Dendritic cell treated with granulocyte-macrophage colony-stimulating factor and Interleukin-4, amounts not matched to agents 40 ng/mL and 50 ng/mL, for 4 days (primary cell): ENCODE measurements at regions not wholly inside any gene's neighbourhood (a gene's known extent, or its start where the extent isn't known, plus 50 kb on each side); places are given as distances from the start of the nearest gene placed in this dataset.
A peak's percentile ranks its signal among the peaks of the same experiment; 100 is the strongest.

Experiments used
- H3K27ac Mint-ChIP-seq: one replicate; pipeline ENCODE4 v1.8.0; 2022; ENCODE audit warnings: mild to moderate bottlenecking, mixed read lengths
- H3K27me3 Mint-ChIP-seq: one replicate; pipeline ENCODE4 v1.8.0; 2022; ENCODE audit warnings: mild to moderate bottlenecking, mixed read lengths
- H3K36me3 Mint-ChIP-seq: one replicate; pipeline ENCODE4 v1.8.0; 2022; ENCODE audit warnings: low read depth, mixed read lengths
- H3K4me1 Mint-ChIP-seq: one replicate; pipeline ENCODE4 v1.8.0; 2022; ENCODE audit warnings: low read depth, mixed read lengths
- H3K4me3 Mint-ChIP-seq: one replicate; pipeline ENCODE4 v1.8.0; 2022; ENCODE audit warnings: mild to moderate bottlenecking, moderate library complexity, mixed read lengths
- H3K9me3 Mint-ChIP-seq: one replicate; pipeline ENCODE4 v1.8.0; 2022; ENCODE audit warnings: mixed read lengths
- intact Hi-C: fragments of 100-400 bp; cut with micrococcal nuclease; formaldehyde crosslinking; loops from one replicate; pipeline ENCODE4 v1.15.0; 2022

GRCh38 chr18:64233851-64234250 is 85.0 kb upstream of the LINC00305 start:
- Mint-ChIP-seq H3K9me3 (peaks cover 17% of the 10 kb centered on the region), H3K27ac (no peak overlapping the region), H3K4me3 (no peak overlapping the region), H3K36me3 (no peaks in the 10 kb centered on the region), H3K27me3 (no peaks in the 10 kb centered on the region), H3K4me1 (no peaks in the 10 kb centered on the region)
- intact Hi-C loops = no loop called here

- intact Hi-C loops = no loop called here
- Mint-ChIP-seq H3K27me3 (no peaks in the 10 kb centered on the region), H3K9me3 (no peaks in the 10 kb centered on the region), H3K27ac (no peak overlapping the region), H3K4me3 (no peak overlapping the region), H3K4me1 (no peaks in the 10 kb centered on the region), H3K36me3 (no peaks in the 10 kb centered on the region)
These were observed 72.1 kb upstream of the LINC00305 start for GRCh38 chr18:64220941-64221340.

- H3K36me3 Mint-ChIP-seq = no peaks in the 10 kb centered on the region
- no peak overlapping the region for H3K27ac Mint-ChIP-seq
- H3K9me3 Mint-ChIP-seq = no peaks in the 10 kb centered on the region
- no peak overlapping the region for H3K4me3 Mint-ChIP-seq
- no peaks in the 10 kb centered on the region for H3K27me3 Mint-ChIP-seq
- intact Hi-C loops = no loop called here
- H3K4me1 Mint-ChIP-seq = no peaks in the 10 kb centered on the region
These were observed 70.6 kb upstream of the LINC00305 start for GRCh38 chr18:64219517-64219916.

GRCh38 chr18:64210401-64210949 is 61.6 kb upstream of the LINC00305 start:
- Mint-ChIP-seq H3K9me3 (no peaks in the 10 kb centered on the region), H3K4me3 (no peak overlapping the region), H3K27me3 (no peaks in the 10 kb centered on the region), H3K36me3 (no peaks in the 10 kb centered on the region), H3K27ac (no peak overlapping the region), H3K4me1 (peaks cover 10% of the 10 kb centered on the region)
- intact Hi-C loops = no loop called here

- Mint-ChIP-seq H3K27ac (no peak overlapping the region), H3K36me3 (no peaks in the 10 kb centered on the region), H3K27me3 (no peaks in the 10 kb centered on the region), H3K4me1 (peaks cover 10% of the 10 kb centered on the region), H3K4me3 (no peak overlapping the region), H3K9me3 (no peaks in the 10 kb centered on the region)
- intact Hi-C loops = no loop called here
These were observed 59.6 kb upstream of the LINC00305 start for GRCh38 chr18:64208516-64208915.

- H3K36me3 Mint-ChIP-seq = no peaks in the 10 kb centered on the region
- intact Hi-C loops = no loop called here
- H3K27ac Mint-ChIP-seq = peak overlapping the region; percentile 30
- H3K4me1 Mint-ChIP-seq = peaks cover 10% of the 10 kb centered on the region
- H3K27me3 Mint-ChIP-seq = no peaks in the 10 kb centered on the region
- H3K9me3 Mint-ChIP-seq = no peaks in the 10 kb centered on the region
- H3K4me3 Mint-ChIP-seq = peak overlapping the region; percentile 48
These were observed 58.9 kb upstream of the LINC00305 start for GRCh38 chr18:64207820-64208219.

- intact Hi-C loops = no loop called here
- H3K36me3 Mint-ChIP-seq = no peaks in the 10 kb centered on the region
- H3K27me3 Mint-ChIP-seq = no peaks in the 10 kb centered on the region
- H3K9me3 Mint-ChIP-seq = no peaks in the 10 kb centered on the region
- no peak overlapping the region for H3K4me3 Mint-ChIP-seq
- H3K27ac Mint-ChIP-seq = no peak overlapping the region
- H3K4me1 Mint-ChIP-seq = peaks cover 9% of the 10 kb centered on the region
These were observed 54.4 kb upstream of the LINC00305 start for GRCh38 chr18:64203295-64203694.

- no peaks in the 10 kb centered on the region for H3K9me3 Mint-ChIP-seq
- H3K27ac Mint-ChIP-seq = no peak overlapping the region
- no peak overlapping the region for H3K4me3 Mint-ChIP-seq
- intact Hi-C loops = no loop called here
- H3K4me1 Mint-ChIP-seq = peaks cover 5% of the 10 kb centered on the region
- no peaks in the 10 kb centered on the region for H3K27me3 Mint-ChIP-seq
- no peaks in the 10 kb centered on the region for H3K36me3 Mint-ChIP-seq
These were observed 54.0 kb upstream of the LINC00305 start for GRCh38 chr18:64202863-64203262.

- no peak overlapping the region for H3K27ac Mint-ChIP-seq
- intact Hi-C loops = no loop called here
- no peaks in the 10 kb centered on the region for H3K9me3 Mint-ChIP-seq
- H3K4me3 Mint-ChIP-seq = no peak overlapping the region
- H3K27me3 Mint-ChIP-seq = no peaks in the 10 kb centered on the region
- no peaks in the 10 kb centered on the region for H3K36me3 Mint-ChIP-seq
- no peaks in the 10 kb centered on the region for H3K4me1 Mint-ChIP-seq
These were observed 53.4 kb upstream of the LINC00305 start for GRCh38 chr18:64202210-64202836.

- H3K27ac Mint-ChIP-seq = no peak overlapping the region
- H3K4me1 Mint-ChIP-seq = no peaks in the 10 kb centered on the region
- intact Hi-C loops = no loop called here
- no peaks in the 10 kb centered on the region for H3K27me3 Mint-ChIP-seq
- H3K4me3 Mint-ChIP-seq = no peak overlapping the region
- no peaks in the 10 kb centered on the region for H3K9me3 Mint-ChIP-seq
- H3K36me3 Mint-ChIP-seq = no peaks in the 10 kb centered on the region
These were observed 52.9 kb upstream of the LINC00305 start for GRCh38 chr18:64201781-64202180.

- no peaks in the 10 kb centered on the region for H3K9me3 Mint-ChIP-seq
- H3K27ac Mint-ChIP-seq = no peak overlapping the region
- intact Hi-C loops = no loop called here
- no peaks in the 10 kb centered on the region for H3K27me3 Mint-ChIP-seq
- no peaks in the 10 kb centered on the region for H3K36me3 Mint-ChIP-seq
- no peaks in the 10 kb centered on the region for H3K4me1 Mint-ChIP-seq
- H3K4me3 Mint-ChIP-seq = no peak overlapping the region
These were observed 50.7 kb upstream of the LINC00305 start for GRCh38 chr18:64199581-64199980.
